H9 (cell line): ENCODE measurements at regions not wholly inside any gene's neighbourhood (a gene's known extent, or its start where the extent isn't known, plus 50 kb on each side); places are given as distances from the start of the nearest gene placed in this dataset.

ENCODE experiments used
- DNase-seq: peaks from one replicate; pipeline ENCODE4 v3.0.0-alpha.2; 2017
- H2AFZ ChIP-seq: one replicate; pipeline ENCODE4 v1.6.1; 2013; ENCODE audit warnings: mild to moderate bottlenecking, low read length, control low read depth, moderate library complexity
- H2AK5ac ChIP-seq: 2 replicates; pipeline ENCODE4 v1.6.1; 2013; ENCODE audit warnings: low read length, control low read depth, mixed read lengths; ENCODE audit not compliant: insufficient read length
- H2BK120ac ChIP-seq: one replicate; pipeline ENCODE4 v1.6.1; 2013; ENCODE audit warnings: low read depth, mild to moderate bottlenecking, low read length, control low read depth, inconsistent platforms; ENCODE audit not compliant: poor library complexity, severe bottlenecking
- H2BK12ac ChIP-seq: 2 replicates; pipeline ENCODE4 v1.6.1; 2013; ENCODE audit warnings: low read length, control low read depth, mixed read lengths, low read depth; ENCODE audit not compliant: insufficient read length
- H2BK15ac ChIP-seq: 2 replicates; pipeline ENCODE4 v1.6.1; 2013; ENCODE audit warnings: low read depth, low read length, control low read depth
- H2BK20ac ChIP-seq: one replicate; pipeline ENCODE4 v1.6.1; 2013; ENCODE audit warnings: low read depth, mild to moderate bottlenecking, low read length, control low read depth, inconsistent platforms; ENCODE audit not compliant: poor library complexity, severe bottlenecking
- H2BK5ac ChIP-seq: 2 replicates; pipeline ENCODE4 v1.6.1; 2013; ENCODE audit warnings: low read length, control low read depth, mixed read lengths; ENCODE audit not compliant: insufficient read length
- H3K14ac ChIP-seq: 2 replicates; pipeline ENCODE4 v1.6.1; 2013; ENCODE audit warnings: low read length, control low read depth; ENCODE audit not compliant: insufficient read depth
- H3K18ac ChIP-seq: 2 replicates; pipeline ENCODE4 v1.6.1; 2013; ENCODE audit warnings: low read depth, mild to moderate bottlenecking, mixed read lengths, low read length, control low read depth; ENCODE audit not compliant: insufficient read length
- H3K23ac ChIP-seq: 2 replicates; pipeline ENCODE4 v1.6.1; 2013; ENCODE audit warnings: low read length, control low read depth, mixed read lengths, low read depth; ENCODE audit not compliant: insufficient read length
- H3K23me2 ChIP-seq: 2 replicates; pipeline ENCODE4 v1.6.1; 2013; ENCODE audit warnings: low read depth, mild to moderate bottlenecking, mixed read lengths, low read length, control low read depth; ENCODE audit not compliant: insufficient read length, poor library complexity, severe bottlenecking
- H3K27ac ChIP-seq: 2 replicates; pipeline ENCODE4 v1.5.1; 2013; ENCODE audit warnings: low read length, control low read depth, mixed read lengths, low read depth; ENCODE audit not compliant: insufficient read length
- H3K27me3 ChIP-seq: 2 replicates; pipeline ENCODE4 v1.6.1; 2013; ENCODE audit warnings: low read length, control low read depth, inconsistent platforms; ENCODE audit not compliant: insufficient read depth
- H3K4ac ChIP-seq: 2 replicates; pipeline ENCODE4 v1.6.1; 2013; ENCODE audit warnings: low read depth, mild to moderate bottlenecking, control low read depth, inconsistent platforms, low read length, moderate library complexity
- H3K4me1 ChIP-seq: 2 replicates; pipeline ENCODE4 v1.6.1; 2013; ENCODE audit warnings: low read length, control low read depth, inconsistent platforms; ENCODE audit not compliant: insufficient read depth
- H3K4me2 ChIP-seq: 2 replicates; pipeline ENCODE4 v1.6.1; 2013; ENCODE audit warnings: low read length, control low read depth, mixed read lengths; ENCODE audit not compliant: insufficient read length, insufficient read depth
- H3K56ac ChIP-seq: 2 replicates; pipeline ENCODE4 v1.6.1; 2013; ENCODE audit warnings: low read depth, mild to moderate bottlenecking, mixed read lengths, low read length, control low read depth; ENCODE audit not compliant: insufficient read length
- H3K79me1 ChIP-seq: 2 replicates; pipeline ENCODE4 v1.6.1; 2013; ENCODE audit warnings: low read depth, mild to moderate bottlenecking, moderate library complexity, low read length, control low read depth, inconsistent platforms; ENCODE audit not compliant: insufficient read depth, poor library complexity, severe bottlenecking
- H3K79me2 ChIP-seq: 2 replicates; pipeline ENCODE4 v1.6.1; 2013; ENCODE audit warnings: low read length, control low read depth, inconsistent platforms; ENCODE audit not compliant: insufficient read depth
- H3K9ac ChIP-seq: 2 replicates; pipeline ENCODE4 v1.6.1; 2013; ENCODE audit warnings: low read length, control low read depth, mixed read lengths; ENCODE audit not compliant: insufficient read length; ENCODE audit errors: extremely low read depth
- H3K9me3 ChIP-seq: one replicate; pipeline ENCODE4 v1.6.1; 2013; ENCODE audit warnings: low read depth, low read length, inconsistent platforms; ENCODE audit not compliant: control insufficient read depth
- H3T11ph ChIP-seq: one replicate; pipeline ENCODE4 v1.6.1; 2013; ENCODE audit warnings: mild to moderate bottlenecking, low read length, control low read depth, inconsistent platforms
- H4K20me1 ChIP-seq: one replicate; pipeline ENCODE4 v1.6.1; 2013; ENCODE audit not compliant: control insufficient read depth, insufficient read length, insufficient read depth
- H4K5ac ChIP-seq: 2 replicates; pipeline ENCODE4 v1.6.1; 2013; ENCODE audit warnings: low read depth, mild to moderate bottlenecking, mixed read lengths, low read length, control low read depth; ENCODE audit not compliant: insufficient read length
- H4K8ac ChIP-seq: replicated peaks from 2 replicates; pipeline ENCODE4 v1.6.1; 2013; ENCODE audit warnings: low read length, control low read depth, mixed read lengths, low read depth; ENCODE audit not compliant: insufficient read length
- H4K91ac ChIP-seq: 2 replicates; pipeline ENCODE4 v1.6.1; 2013; ENCODE audit warnings: low read depth, mild to moderate bottlenecking, moderate library complexity, mixed read lengths, low read length, control low read depth; ENCODE audit not compliant: insufficient read length
- H3K27ac Mint-ChIP-seq, 3 experiments: 2 replicates in 2 of 3; 3 replicates in 1 of 3; pipeline ENCODE4 v1.8.0; 2020 to 2021; ENCODE audit warnings: mixed read lengths in 3 of 3, mild to moderate bottlenecking in 1 of 3, moderate library complexity in 1 of 3
- H3K27me3 Mint-ChIP-seq: 2 replicates; pipeline ENCODE4 v1.8.0; 2021; ENCODE audit warnings: low read depth, mild to moderate bottlenecking, moderate library complexity, mixed read lengths
- H3K36me3 Mint-ChIP-seq, 3 experiments: 2 replicates in 2 of 3; 3 replicates in 1 of 3; pipeline ENCODE4 v1.8.0; 2020 to 2021; ENCODE audit warnings: low read depth in 3 of 3, mixed read lengths in 3 of 3; ENCODE audit not compliant: insufficient read depth in 1 of 3
- H3K4me1 Mint-ChIP-seq, 2 experiments: 2 replicates each; pipeline ENCODE4 v1.8.0; 2020; ENCODE audit warnings: mixed read lengths in 2 of 2
- H3K4me3 Mint-ChIP-seq, 2 experiments: 2 replicates in 1 of 2; 3 replicates in 1 of 2; pipeline ENCODE4 v1.8.0; 2020 to 2021; ENCODE audit warnings: mild to moderate bottlenecking in 2 of 2, mixed read lengths in 2 of 2, moderate library complexity in 1 of 2
- H3K9me3 Mint-ChIP-seq, 2 experiments: 2 replicates in 1 of 2; 3 replicates in 1 of 2; pipeline ENCODE4 v1.8.0; 2020; ENCODE audit warnings: mild to moderate bottlenecking in 2 of 2, mixed read lengths in 2 of 2, moderate library complexity in 1 of 2
- CTCF ChIP-seq: fragments of 200-600 bp; sonication (generic); conservative IDR thresholded peaks from 3 replicates; pipeline ENCODE4 v1.8.0; 2021; ENCODE audit warnings: antibody characterized with exemption, mild to moderate bottlenecking
- WGBS: extraction: QIAGEN DNeasy Blood & Tissue Kit; methylation state at CpG from one replicate; pipeline ENCODE4 v1.1.7; 2013; ENCODE audit warnings: missing lambda C conversion rate, low lambda C conversion rate, mixed read lengths; ENCODE audit not compliant: insufficient read length; ENCODE audit errors: extremely low coverage; 5-methylcytosine and 5-hydroxymethylcytosine counted together

GRCh38 chr2:56118474-56118873 lies 65.3 kb upstream of the CCDC85A start:
- Histone ChIP-seq H3K27ac (peak overlapping the region; percentile 90), H3K4ac (no peak overlapping the region; the same call in 1 of the 2 replicates), H3K27me3 (no peaks in the 10 kb centered on the region), H2BK120ac (no peak overlapping the region), H3K14ac (peak overlapping the region; percentile 31; the same call in 1 of the 2 replicates), H3K4me2 (peak overlapping the region; percentile 89), H3K23me2 (peaks cover 7% of the 10 kb centered on the region), H3K23ac (no peak overlapping the region), H2BK20ac (no peak overlapping the region), H2AFZ (no peak overlapping the region), H3K56ac (no peak overlapping the region), H4K5ac (no peak overlapping the region), H3K18ac (peak overlapping the region; percentile 40), H3K9ac (peak overlapping the region; percentile 71), H4K91ac (no peak overlapping the region), H3K4me1 (peaks cover 9% of the 10 kb centered on the region; the same call in 1 of the 2 replicates), H3K79me2 (no peaks in the 10 kb centered on the region), H3T11ph (no peak overlapping the region), H2BK12ac (no peak overlapping the region), H2BK5ac (no peak overlapping the region), H3K79me1 (no peaks in the 10 kb centered on the region), H3K9me3 (no peaks in the 10 kb centered on the region), H4K20me1 (no peaks in the 10 kb centered on the region), H2AK5ac (no peak overlapping the region), H4K8ac (no peak overlapping the region), H2BK15ac (no peak overlapping the region)
- TF ChIP-seq CTCF = no peak
- H3K36me3 Mint-ChIP-seq = peaks cover 6 to 20% (median 14%) of the 10 kb centered on the region in 3 experiments; a peak in 6 of 7 replicates
- peak; percentile 49 for DNase-seq
- H3K9me3 Mint-ChIP-seq = peaks cover 6% of the 10 kb centered on the region in 2 experiments; a peak in 3 of 5 replicates
- H3K27me3 Mint-ChIP-seq = no peaks in the 10 kb centered on the region
- peak overlapping the region; percentile 54 to 97 (median 95); a peak in 6 of 7 replicates for H3K27ac Mint-ChIP-seq
- no CpG with 5 or more reads among the region's 4 CpGs for WGBS
- H3K4me1 Mint-ChIP-seq = peaks cover 48 to 51% of the 10 kb centered on the region in 2 experiments
- peak overlapping the region in 1 of 2 experiments; percentile 76; a peak in 4 of 5 replicates for H3K4me3 Mint-ChIP-seq
